ENCODE measurements at regions not wholly inside any gene's neighbourhood (a gene's known extent, or its start where the extent isn't known, plus 50 kb on each side); places are given as distances from the start of the nearest gene placed in this dataset.

GRCh38 chr3:22491344-22491743, 711.8 kb upstream of the UBE2E2 start:
- intact Hi-C loops (cut with micrococcal nuclease): no loop called here
- no peak for DNase-seq
- Histone ChIP-seq H3K36me3 (no peaks in the 10 kb centered on the region), H3K9me3 (replicated peaks) (no peaks in the 10 kb centered on the region), H3K4me3 (no peak overlapping the region), H3K4me1 (no peaks in the 10 kb centered on the region), H3K27me3 (ENCODE audit: low read depth) (no peaks in the 10 kb centered on the region), H3K27ac (replicated peaks) (no peak overlapping the region)
- TF ChIP-seq CTCF (IDR thresholded peaks at IDR 0.05; ENCODE audit: borderline replicate concordance): no peak

GRCh38 chr3:22492342-22492741, 710.8 kb upstream of the UBE2E2 start:
- Histone ChIP-seq H3K27me3 (ENCODE audit: low read depth) (no peaks in the 10 kb centered on the region), H3K27ac (replicated peaks) (no peak overlapping the region), H3K36me3 (no peaks in the 10 kb centered on the region), H3K4me3 (no peak overlapping the region), H3K4me1 (no peaks in the 10 kb centered on the region), H3K9me3 (replicated peaks) (no peaks in the 10 kb centered on the region)
- intact Hi-C loops (cut with micrococcal nuclease): no loop called here
- TF ChIP-seq CTCF (IDR thresholded peaks at IDR 0.05; ENCODE audit: borderline replicate concordance): no peak
- DNase-seq: no peak

GRCh38 chr3:22495241-22495640, 707.9 kb upstream of the UBE2E2 start:
- no peak overlapping the region for H3K27ac ChIP-seq (replicated peaks)
- intact Hi-C loops (cut with micrococcal nuclease): no loop called here
- no peaks in the 10 kb centered on the region for H3K27me3 ChIP-seq (ENCODE audit: low read depth)
- peaks cover 3% of the 10 kb centered on the region for H3K9me3 ChIP-seq (replicated peaks)
- no peaks in the 10 kb centered on the region for H3K36me3 ChIP-seq
- no peaks in the 10 kb centered on the region for H3K4me1 ChIP-seq
- no peak overlapping the region for H3K4me3 ChIP-seq
- DNase-seq: no peak
- no peak for TF ChIP-seq CTCF (IDR thresholded peaks at IDR 0.05; ENCODE audit: borderline replicate concordance)

GRCh38 chr3:22495791-22496190, 707.3 kb upstream of the UBE2E2 start:
- intact Hi-C loops (cut with micrococcal nuclease): no loop called here
- no peak for TF ChIP-seq CTCF (IDR thresholded peaks at IDR 0.05; ENCODE audit: borderline replicate concordance)
- Histone ChIP-seq H3K36me3 (no peaks in the 10 kb centered on the region), H3K9me3 (replicated peaks) (peaks cover 8% of the 10 kb centered on the region), H3K4me3 (no peak overlapping the region), H3K4me1 (no peaks in the 10 kb centered on the region), H3K27ac (replicated peaks) (no peak overlapping the region), H3K27me3 (ENCODE audit: low read depth) (no peaks in the 10 kb centered on the region)
- DNase-seq: no peak

GRCh38 chr3:22496641-22497040, 706.5 kb upstream of the UBE2E2 start:
- no peak for TF ChIP-seq CTCF (IDR thresholded peaks at IDR 0.05; ENCODE audit: borderline replicate concordance)
- H3K27me3 ChIP-seq (ENCODE audit: low read depth): no peaks in the 10 kb centered on the region
- no peak overlapping the region for H3K4me3 ChIP-seq
- intact Hi-C loops (cut with micrococcal nuclease): no loop called here
- no peak overlapping the region for H3K27ac ChIP-seq (replicated peaks)
- H3K36me3 ChIP-seq: no peaks in the 10 kb centered on the region
- DNase-seq: no peak
- no peaks in the 10 kb centered on the region for H3K4me1 ChIP-seq
- H3K9me3 ChIP-seq (replicated peaks): peaks cover 8% of the 10 kb centered on the region

GRCh38 chr3:22506871-22507270, 696.3 kb upstream of the UBE2E2 start:
- no peak for DNase-seq
- Histone ChIP-seq H3K27ac (replicated peaks) (no peak overlapping the region), H3K36me3 (no peaks in the 10 kb centered on the region), H3K4me3 (no peak overlapping the region), H3K27me3 (ENCODE audit: low read depth) (no peaks in the 10 kb centered on the region), H3K4me1 (no peaks in the 10 kb centered on the region), H3K9me3 (replicated peaks) (no peaks in the 10 kb centered on the region)
- intact Hi-C loops (cut with micrococcal nuclease): no loop called here
- no peak for TF ChIP-seq CTCF (IDR thresholded peaks at IDR 0.05; ENCODE audit: borderline replicate concordance)

Measured in left ventricle myocardium inferior (tissue), 1 donor.